ENCODE measurements at regions not wholly inside any gene's neighbourhood (a gene's known extent, or its start where the extent isn't known, plus 50 kb on each side); places are given as distances from the start of the nearest gene placed in this dataset.
A peak's percentile ranks its signal among the peaks of the same experiment; 100 is the strongest.

DNA sequence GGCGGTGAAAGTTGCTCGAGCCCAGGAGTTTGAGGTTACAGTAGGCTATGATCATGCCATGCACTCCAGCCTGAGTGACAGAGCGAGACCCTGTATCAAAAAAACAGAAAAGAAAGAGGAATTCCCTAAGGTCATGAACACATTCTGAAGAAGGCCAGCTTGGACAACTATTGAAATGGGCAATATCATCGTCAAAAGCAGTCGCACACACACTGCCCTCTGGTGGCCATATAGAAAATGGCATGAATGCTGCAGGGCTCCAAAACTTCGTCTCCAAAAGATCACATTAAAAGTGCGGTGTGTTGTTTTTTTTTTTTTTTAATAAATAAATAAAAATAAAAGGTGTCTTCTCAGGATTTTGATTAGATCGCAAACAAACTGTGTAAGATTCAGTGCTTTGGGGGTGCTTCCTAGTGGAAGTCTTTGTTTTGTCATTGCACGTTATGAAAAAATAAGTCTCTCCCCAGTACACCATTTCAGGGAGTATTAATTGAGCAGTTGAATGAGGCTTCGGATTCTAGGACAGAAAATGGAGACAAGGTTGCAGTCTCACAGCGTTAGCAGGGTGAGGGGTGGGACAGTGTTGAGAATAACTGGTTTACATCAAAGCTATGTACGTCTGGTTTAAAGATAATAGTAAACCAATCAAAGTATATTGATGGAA lies 87.5 kb upstream of the FMN2 start:
- DNase-seq: peak; percentile 34

DNA sequence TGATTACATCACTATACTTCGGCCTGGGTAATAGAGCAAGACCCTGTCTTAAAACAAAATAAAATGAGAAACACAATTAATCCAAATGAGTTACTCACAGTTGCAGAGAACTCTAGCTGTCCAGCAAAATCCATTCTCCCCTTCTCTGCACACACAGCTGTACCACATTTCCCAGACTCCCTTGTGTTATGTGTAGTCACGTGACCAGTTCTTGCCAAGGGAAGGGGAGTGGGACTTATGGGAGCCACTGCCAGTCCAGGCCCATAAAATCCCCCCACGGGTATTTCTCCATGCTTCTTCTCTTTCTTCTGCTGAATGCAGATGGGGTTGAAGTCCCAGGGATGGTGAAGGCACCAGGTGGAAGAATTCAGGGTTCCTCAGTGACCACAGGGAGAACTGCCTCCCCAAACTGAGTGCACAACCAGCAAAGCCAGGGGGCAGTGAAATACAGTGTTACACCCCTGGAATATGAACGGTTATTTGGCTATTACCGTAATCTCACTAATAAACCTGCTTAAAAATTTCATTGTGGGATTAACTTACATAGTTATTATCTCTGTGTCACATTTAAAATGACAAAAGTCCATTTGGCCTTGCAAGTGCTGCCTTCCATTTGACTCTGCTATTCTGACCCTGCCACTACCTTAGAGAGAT lies 85.6 kb upstream of the FMN2 start:
- no peak for DNase-seq

DNA sequence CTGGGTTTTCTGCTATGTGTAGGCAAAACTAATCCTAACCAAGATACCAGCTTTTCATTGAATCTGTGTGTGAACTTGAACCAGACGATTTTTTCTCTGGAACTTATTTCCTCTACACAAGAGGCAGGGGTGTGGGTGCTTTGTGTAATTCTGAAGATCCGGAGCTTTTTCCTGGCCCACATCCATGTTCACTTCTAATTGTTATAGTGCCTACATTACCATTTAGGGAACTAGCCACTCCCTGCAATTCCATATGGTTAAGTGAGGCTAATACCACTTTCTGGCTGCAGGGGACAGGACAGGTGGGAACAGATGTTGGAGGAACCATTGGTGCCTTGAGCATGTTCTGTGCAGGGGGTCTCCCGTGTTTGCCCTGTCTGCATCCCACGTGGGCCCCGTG lies 83.4 kb upstream of the FMN2 start:
- DNase-seq: no peak

DNA sequence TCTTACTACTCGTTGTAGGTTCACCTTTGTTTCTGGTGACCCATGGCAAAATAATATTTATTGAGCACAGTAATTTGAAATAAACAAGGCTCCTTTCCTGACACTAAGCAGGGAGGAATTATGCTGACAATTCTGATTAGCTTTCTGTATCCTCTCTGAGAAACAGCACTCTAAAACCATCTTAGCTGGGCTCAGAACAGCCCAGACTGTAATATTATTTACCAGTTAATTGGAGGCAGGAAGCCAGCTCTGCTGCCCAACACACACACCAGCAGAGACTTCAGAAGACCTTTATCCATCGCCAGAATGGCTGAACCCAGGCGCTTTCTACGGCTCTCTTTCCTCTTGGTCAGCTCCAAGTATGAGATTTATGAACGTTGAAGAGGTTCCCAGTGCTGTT lies 77.6 kb upstream of the FMN2 start:
- DNase-seq: no peak

DNA sequence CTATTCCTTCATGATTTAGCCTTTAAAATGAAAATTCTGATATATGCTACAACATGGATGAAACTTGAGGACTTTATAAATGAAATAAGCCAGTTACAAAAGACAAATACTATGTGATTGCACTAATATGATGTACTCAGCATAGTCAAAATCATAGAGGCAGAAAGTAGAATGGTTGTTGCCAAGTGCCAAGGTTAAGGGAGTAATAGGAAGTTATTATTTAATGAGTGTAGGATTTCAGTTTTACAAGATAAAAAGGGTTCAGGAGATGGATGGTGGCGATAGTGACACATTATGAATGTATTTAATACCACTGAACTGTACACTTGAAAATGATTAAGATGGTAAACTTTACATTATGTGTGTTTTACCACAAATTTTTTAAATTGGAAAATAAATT lies 73.1 kb upstream of the FMN2 start:
- DNase-seq: no peak

DNA sequence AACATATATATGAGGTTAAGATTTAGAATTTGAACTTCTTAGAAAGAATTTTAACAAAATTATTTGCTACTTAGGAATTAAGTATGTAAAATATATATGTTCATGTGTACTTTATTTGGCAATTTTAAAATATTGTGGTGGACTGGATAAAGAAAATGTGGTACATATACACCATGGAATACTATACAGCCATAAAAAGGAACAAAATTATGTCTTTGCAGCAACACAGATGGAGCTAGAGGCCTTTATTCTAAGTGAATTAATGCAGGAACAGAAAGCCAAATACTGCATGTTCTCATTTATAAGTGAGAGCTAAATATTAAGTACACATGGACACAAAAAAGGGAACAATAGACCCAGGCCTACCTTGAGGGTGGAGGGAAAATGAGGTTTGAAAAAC lies 72.2 kb upstream of the FMN2 start:
- no peak for DNase-seq

DNA sequence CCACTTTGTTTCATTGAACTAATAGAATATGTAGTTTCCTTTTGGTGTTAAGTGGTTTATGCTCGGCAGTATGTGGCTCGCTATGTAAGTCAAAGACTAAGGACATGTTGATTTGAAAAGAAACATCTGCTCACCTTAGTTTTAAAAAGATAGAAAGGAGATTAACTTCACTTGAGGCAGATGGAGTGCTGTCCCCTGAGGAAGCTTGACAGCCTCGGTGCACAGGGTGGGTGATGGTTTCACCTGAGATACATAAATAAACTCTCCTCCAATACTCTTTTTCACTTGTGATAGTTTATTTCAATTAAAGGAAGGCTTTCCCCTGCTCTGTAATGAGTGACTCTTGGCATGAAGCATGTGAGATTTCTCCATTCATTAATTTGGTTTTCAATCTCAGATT lies 70.8 kb upstream of the FMN2 start:
- no peak for DNase-seq

DNA sequence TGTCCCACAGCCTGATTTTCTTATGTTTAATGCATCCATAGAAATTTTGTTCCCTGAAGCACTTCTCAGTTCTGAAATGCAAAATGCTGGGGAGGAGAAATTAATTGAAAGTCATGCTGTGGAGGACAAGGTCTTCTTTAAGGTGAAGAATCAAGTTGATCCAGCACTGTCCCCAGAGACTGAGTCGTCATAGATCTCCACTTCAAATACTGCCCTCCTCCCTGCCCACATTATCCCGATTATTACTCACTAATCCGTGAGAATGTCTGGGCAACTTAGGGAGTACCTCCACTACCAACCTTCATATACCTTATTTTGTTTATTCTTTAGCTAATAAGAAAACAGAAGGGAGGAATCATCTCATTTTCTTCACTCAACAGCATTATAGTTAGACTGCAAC lies 70.0 kb upstream of the FMN2 start:
- DNase-seq: no peak

DNA sequence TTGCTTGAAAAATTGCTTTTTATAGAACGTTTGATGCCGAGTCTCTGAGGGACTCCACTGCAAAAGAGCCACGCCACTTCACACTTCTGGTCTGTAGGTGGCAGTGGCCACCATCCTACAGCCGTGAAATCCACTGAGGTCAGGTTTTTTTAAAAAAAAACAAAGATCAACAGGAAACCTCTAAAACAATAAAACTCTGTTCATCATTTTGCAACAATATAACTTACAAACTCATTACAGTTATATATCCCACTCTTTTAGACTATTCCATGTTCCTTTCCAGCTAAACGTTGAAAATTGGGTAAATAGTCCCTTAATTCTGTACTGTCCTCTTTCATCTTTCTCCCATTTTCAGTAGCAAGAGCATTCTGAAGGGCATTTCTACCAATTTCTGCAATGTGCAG lies 64.6 kb upstream of the FMN2 start:
- DNase-seq: peak; percentile 75

DNA sequence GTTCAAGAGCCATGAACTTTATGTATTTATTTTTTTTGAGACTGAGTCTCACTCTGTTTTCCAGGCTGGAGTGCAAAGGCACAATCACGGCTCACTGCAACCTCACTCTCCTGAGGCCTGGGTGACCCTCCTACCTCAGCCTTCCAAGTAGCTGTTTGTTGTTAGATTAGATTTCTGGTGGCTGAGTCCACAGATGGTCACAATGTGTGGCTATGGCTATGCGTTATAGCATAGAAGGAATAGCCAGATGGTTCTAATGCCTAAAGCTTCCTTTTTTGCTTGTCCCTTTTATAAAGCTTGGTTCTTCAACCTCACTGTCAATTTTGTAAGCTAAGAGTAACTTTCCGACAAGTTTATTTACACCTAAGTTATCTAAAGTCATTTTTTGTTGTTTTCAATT lies 62.3 kb upstream of the FMN2 start:
- DNase-seq: peak; percentile 22

DNA sequence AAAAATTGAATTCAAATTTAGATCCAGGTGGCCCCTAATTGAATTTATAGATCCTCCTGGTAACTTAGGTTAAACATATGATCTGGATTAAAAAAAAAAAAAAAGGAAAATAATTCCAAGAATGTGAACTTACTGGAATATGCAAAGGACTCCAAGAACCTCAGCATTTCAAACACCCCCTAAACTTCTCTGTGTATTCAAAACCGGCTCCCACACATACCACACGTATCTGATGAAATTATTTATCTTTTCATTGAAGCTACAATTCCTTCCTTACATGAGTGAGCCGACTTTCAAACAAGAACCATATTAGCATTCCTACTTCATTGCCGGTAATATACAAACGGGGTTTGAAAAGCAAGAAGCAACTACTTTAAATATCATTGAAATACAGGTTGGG lies 61.4 kb upstream of the FMN2 start:
- DNase-seq: peak; percentile 9

DNA sequence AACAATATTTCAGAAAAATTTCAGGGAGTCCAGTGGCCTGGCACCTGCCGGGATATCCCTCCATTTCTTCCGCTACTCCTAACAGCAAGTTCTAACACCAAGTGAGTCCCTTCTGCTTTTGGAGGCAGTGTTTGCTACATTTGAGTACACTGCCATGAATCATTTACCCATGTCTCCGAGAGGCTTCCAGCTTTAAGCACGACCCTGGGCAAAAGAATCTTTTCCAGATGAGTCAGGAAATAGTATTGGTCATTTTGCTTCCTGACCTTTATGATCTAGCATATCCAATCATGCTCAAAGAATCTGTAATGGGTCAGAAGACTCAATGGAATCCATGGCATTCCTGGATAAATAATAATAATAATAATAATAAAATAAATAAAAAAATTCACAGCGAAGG lies 60.7 kb upstream of the FMN2 start:
- DNase-seq: peak; percentile 14

DNA sequence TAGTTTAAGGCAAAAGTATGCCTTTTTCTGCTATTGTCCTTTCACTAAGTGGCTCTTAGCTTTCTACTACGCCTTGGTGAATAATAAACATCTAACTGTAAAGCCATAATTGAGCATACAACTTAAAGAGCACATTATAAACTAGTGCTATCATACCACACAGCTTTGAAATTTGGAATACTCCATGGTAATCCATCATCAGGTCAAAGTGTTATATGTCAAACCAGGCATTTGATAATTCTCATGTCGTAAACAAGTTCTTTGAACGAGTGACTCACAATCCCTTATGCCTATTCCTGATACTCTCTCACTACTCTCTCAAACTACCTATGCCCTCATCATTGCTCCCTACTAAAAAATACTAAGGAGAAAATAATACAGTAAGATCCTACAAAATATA lies 60.3 kb upstream of the FMN2 start:
- no peak for DNase-seq

DNA sequence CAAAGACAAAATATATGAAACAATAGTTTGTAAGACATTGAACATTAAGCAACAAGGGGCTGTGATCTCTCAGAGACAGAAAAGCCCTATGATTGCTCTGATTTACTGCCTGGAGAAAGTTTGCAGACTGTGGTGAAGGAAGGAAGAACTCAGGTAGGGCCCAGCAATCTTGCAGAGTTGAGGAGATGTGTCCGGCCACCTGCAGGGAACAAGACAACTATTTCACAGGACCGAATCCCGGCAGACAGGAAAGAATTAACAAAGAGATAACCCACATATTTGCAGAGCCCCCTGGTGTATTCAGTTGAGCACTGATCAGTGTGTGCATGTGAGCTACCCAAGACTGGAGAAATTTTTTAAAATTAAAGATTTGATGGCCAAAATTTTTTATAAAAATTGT lies 58.3 kb upstream of the FMN2 start:
- DNase-seq: no peak

DNA sequence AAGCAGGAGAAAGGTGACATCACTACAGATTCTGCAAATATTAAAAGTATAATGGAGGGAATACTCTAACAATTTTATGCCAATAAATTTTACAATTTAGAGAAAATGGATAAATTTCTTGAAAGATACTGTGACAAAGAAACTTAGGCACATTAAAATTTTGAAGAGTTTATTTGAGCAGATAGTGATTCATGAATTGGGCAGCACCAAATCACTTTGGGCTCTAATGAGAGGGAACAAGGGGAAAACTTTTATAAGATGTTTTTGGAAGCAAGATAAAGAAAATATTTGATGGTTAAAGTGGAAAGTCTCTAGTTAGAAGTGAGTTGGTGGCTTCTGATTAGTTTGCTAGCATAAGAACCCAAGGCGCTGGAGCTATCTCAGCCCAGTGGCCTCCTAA lies 55.2 kb upstream of the FMN2 start:
- no peak for DNase-seq

All from eye (tissue), 1 donor.